Spleen (tissue), 11 donors: ENCODE measurements at regions not wholly inside any gene's neighbourhood (a gene's known extent, or its start where the extent isn't known, plus 50 kb on each side); places are given as distances from the start of the nearest gene placed in this dataset.

Source experiments
- DNase-seq: peaks from one replicate; pipeline ENCODE4 v3.0.0-alpha.2; 2020
- H3K27ac ChIP-seq, 8 donors: fragments of 200-600 bp; sonication (generic) in 7 of 8; 1 replicate in 4 of 8; 2 replicates in 4 of 8; pipeline versions ENCODE4 v1.5.0 to v1.8.0; 2016 to 2021; ENCODE audit warnings: inconsistent platforms in 4 of 8, mild to moderate bottlenecking in 4 of 8, moderate library complexity in 1 of 8
- H3K27me3 ChIP-seq, 7 donors: fragments of 200-600 bp; sonication (generic) in 6 of 7; replicated peaks in 1 of 7; 1 replicate in 4 of 7; 2 replicates in 3 of 7; pipeline versions ENCODE4 v1.5.0 to v1.8.0; 2016 to 2021; ENCODE audit warnings: inconsistent platforms in 3 of 7, mild to moderate bottlenecking in 1 of 7
- H3K36me3 ChIP-seq, 6 donors: fragments of 200-600 bp; sonication (generic) in 5 of 6; 1 replicate in 4 of 6; 2 replicates in 2 of 6; pipeline versions ENCODE4 v1.5.0 to v1.8.0; 2016 to 2021; ENCODE audit warnings: inconsistent platforms in 2 of 6
- H3K4me1 ChIP-seq, 6 donors: fragments of 200-600 bp; sonication (generic) in 5 of 6; 1 replicate in 3 of 6; 2 replicates in 3 of 6; pipeline versions ENCODE4 v1.5.0 to v1.8.0; 2016 to 2021; ENCODE audit warnings: inconsistent platforms in 3 of 6
- H3K4me3 ChIP-seq, 8 donors: fragments of 200-600 bp; sonication (generic) in 7 of 8; 1 replicate in 4 of 8; 2 replicates in 4 of 8; pipeline versions ENCODE4 v1.5.0 to v1.8.0; 2016 to 2021; ENCODE audit warnings: inconsistent platforms in 4 of 8, mild to moderate bottlenecking in 4 of 8, moderate library complexity in 2 of 8
- H3K9me3 ChIP-seq, 8 donors: fragments of 200-600 bp; sonication (generic) in 7 of 8; 1 replicate in 4 of 8; 2 replicates in 4 of 8; pipeline versions ENCODE4 v1.5.0 to v1.8.0; 2016 to 2021; ENCODE audit warnings: inconsistent platforms in 4 of 8
- POLR2A ChIP-seq, 3 donors: fragments of 450-650 bp; IDR thresholded peaks; one replicate each; pipeline ENCODE4 v1.5.1; 2017; ENCODE audit warnings: antibody characterized with exemption in 3 of 3, mild to moderate bottlenecking in 1 of 3
- POLR2AphosphoS5 ChIP-seq, 3 donors: sonication (generic); formaldehyde crosslinking; IDR thresholded peaks; one replicate each; pipeline ENCODE4 v1.5.1; 2017; ENCODE audit warnings: antibody characterized with exemption in 3 of 3
- WGBS, 5 donors: extraction: QIAGEN DNeasy Blood & Tissue Kit in 3 of 5; methylation state at CpG; one replicate each; pipeline versions ENCODE4 v1.1.5 to v1.1.7; 2013 to 2018; 5-methylcytosine and 5-hydroxymethylcytosine counted together
- intact Hi-C: fragments of 100-400 bp; cut with DNase I; formaldehyde crosslinking; loops from one replicate; pipeline ENCODE4 v1.15.0; 2023; ENCODE audit warnings: low total_unique reads
- TF ChIP-seq, protein P1 (sequence below), 11 experiments: fragments of 200-600 bp in 7 of 11; fragments of 450-650 bp in 4 of 11; sonication (generic) in 4 of 11; IDR thresholded peaks in 8 of 11; conservative IDR thresholded peaks in 3 of 11; 1 replicate in 7 of 11; 2 replicates in 4 of 11; pipeline versions ENCODE4 v1.4.0 to v1.8.0; 2016 to 2021; ENCODE audit warnings: antibody characterized with exemption in 11 of 11, inconsistent platforms in 4 of 11, mild to moderate bottlenecking in 1 of 11
- donor health status: healthy with polysubstance abuse.
- donor health status: DM: no; HTN: no; CAD: no; lungs with moderate emphysema.
- donor health status: DM: no; HTN: no; CAD: no.
- donor health status: Bipolar disorder and iron deficiency.
- donor health status: healthy.
- donor health status: DM: no; HTN: no; CAD: no.
- donor health status: DM: yes; HTN: yes; CAD: no.

DNA sequence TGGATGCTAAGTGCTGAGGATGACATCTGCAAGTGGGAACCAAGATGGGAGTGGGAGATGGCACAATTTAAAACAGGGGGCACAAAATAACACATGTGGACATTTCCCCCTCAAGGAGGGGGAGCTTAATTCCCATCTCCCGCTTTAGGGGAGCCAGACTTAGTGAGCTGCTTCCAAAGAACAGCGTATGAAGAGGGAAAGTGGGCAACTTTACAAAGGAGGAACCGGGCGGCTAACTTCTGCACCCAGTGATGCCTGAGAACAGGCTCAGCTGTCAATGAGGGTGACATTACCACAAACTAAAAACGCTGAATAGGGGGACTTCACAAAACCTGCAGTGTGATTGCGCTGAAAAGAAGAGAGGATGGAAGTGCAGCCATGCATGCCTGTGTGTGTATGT lies 95.5 kb upstream of the NXT1 start:
- intact Hi-C loops, result no loop called here
- WGBS, 5 donors, result 77 to 91% (median 85%) methylated on average over 6 of the region's 6 CpGs

DNA sequence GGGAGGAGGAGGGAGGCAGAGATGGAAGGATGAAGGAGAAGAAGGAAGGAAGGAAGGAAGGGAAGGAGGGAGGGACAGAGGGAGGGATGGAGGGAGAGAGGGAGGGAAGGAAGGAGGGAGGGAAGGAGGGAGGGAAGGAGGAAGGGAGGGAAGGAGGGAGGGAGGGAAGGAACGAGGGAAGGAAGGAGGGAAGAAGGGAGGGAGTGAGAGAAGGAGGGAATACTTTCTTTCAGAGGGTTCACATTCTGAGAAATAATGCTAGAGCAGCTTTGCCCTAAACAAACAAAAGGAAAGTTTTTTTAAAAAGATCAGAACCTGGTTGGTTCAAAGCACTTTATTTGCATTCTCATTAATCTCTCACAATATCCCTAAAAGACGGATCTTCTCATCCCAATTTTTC lies 96.1 kb upstream of the NXT1 start:
- DNase-seq, result no peak
- H3K9me3 ChIP-seq, result no peaks in the 10 kb centered on the region
- no peak overlapping the region for H3K4me3 ChIP-seq
- intact Hi-C loops, result no loop called here
- WGBS, 5 donors, result 42 to 61% (median 57%) methylated on average over 2 of the region's 2 CpGs
- TF ChIP-seq POLR2A (IDR thresholded peaks at IDR 0.05) (no peak), POLR2AphosphoS5 (IDR thresholded peaks at IDR 0.05) (no peak)
- TF ChIP-seq, protein P1, sequence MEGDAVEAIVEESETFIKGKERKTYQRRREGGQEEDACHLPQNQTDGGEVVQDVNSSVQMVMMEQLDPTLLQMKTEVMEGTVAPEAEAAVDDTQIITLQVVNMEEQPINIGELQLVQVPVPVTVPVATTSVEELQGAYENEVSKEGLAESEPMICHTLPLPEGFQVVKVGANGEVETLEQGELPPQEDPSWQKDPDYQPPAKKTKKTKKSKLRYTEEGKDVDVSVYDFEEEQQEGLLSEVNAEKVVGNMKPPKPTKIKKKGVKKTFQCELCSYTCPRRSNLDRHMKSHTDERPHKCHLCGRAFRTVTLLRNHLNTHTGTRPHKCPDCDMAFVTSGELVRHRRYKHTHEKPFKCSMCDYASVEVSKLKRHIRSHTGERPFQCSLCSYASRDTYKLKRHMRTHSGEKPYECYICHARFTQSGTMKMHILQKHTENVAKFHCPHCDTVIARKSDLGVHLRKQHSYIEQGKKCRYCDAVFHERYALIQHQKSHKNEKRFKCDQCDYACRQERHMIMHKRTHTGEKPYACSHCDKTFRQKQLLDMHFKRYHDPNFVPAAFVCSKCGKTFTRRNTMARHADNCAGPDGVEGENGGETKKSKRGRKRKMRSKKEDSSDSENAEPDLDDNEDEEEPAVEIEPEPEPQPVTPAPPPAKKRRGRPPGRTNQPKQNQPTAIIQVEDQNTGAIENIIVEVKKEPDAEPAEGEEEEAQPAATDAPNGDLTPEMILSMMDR (IDR thresholded peaks at IDR 0.05 in 8 of 11, conservative IDR thresholded peaks at IDR 0.05 in 3 of 11), result no peak
- peaks cover 0 to 21% (median 0%) of the 10 kb centered on the region in 7 donors for H3K27me3 ChIP-seq
- no peaks in the 10 kb centered on the region for H3K36me3 ChIP-seq
- H3K4me1 ChIP-seq, result peaks cover 0 to 34% (median 21%) of the 10 kb centered on the region in 6 donors
- H3K27ac ChIP-seq, result no peak overlapping the region

More for the DNA sequence above, 95.5 kb upstream of the NXT1 start:
- TF ChIP-seq POLR2AphosphoS5 (IDR thresholded peaks at IDR 0.05), result no peak
- peaks cover 0 to 34% (median 21%) of the 10 kb centered on the region in 6 donors for H3K4me1 ChIP-seq
- DNase-seq, result no peak
- H3K27me3 ChIP-seq, result peaks cover 0 to 21% (median 0%) of the 10 kb centered on the region in 7 donors
- H3K27ac ChIP-seq, result no peak overlapping the region
- no peaks in the 10 kb centered on the region for H3K36me3 ChIP-seq
- no peaks in the 10 kb centered on the region for H3K9me3 ChIP-seq
- H3K4me3 ChIP-seq, result no peak overlapping the region

DNA sequence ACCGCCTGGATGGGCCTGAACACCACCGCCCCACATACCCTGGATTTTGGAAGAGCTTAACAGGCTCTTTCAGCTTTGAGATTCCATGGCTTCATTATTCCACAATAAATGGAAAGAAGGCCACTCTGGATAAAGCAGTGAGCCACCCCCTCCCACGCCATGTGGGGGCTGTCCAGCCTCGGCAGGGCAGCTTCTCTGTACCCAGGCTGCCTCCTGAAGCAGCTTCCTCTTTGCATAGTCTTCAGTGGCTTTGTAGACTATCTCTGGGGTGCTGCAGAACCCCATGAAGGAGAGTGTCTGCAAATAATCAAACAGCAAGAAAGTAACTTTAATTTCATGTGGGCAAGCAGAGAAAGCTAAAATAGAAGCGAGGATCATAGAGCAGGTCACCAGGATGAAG lies 96.6 kb upstream of the NXT1 start:
- intact Hi-C loops, result no loop called here
- 68 to 83% (median 75%) methylated on average over 5 of the region's 5 CpGs for WGBS, 5 donors
- peaks cover 0 to 32% (median 21%) of the 10 kb centered on the region in 6 donors for H3K4me1 ChIP-seq

DNA sequence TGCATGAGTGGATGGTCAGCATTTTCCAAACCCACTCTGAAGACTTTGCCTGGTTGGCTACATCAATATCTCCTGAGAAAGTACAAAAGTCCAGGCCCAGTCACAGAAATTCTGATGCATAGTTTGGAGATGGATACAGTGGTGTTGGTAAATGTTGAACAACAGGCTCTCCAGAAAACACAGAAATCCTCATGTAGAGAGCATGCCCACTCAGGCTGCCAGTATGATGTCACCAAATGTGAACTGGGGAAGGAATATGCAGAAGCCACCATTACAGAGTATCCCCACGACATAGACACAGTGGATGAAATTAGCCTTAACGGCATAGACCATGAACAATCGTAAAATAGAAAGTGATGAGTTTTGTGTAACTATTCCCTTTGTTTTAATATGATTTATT lies 97.1 kb upstream of the NXT1 start:
- no peaks in the 10 kb centered on the region for H3K9me3 ChIP-seq
- 88 to 93% (median 90%) methylated on average over 3 of the region's 3 CpGs for WGBS, 5 donors
- no peaks in the 10 kb centered on the region for H3K36me3 ChIP-seq
- TF ChIP-seq, protein P1 (IDR thresholded peaks at IDR 0.05 in 8 of 11, conservative IDR thresholded peaks at IDR 0.05 in 3 of 11), result no peak
- no peak for TF ChIP-seq POLR2AphosphoS5 (IDR thresholded peaks at IDR 0.05)
- no peak for TF ChIP-seq POLR2A (IDR thresholded peaks at IDR 0.05)
- peaks cover 0 to 27% (median 16%) of the 10 kb centered on the region in 6 donors for H3K4me1 ChIP-seq
- H3K27ac ChIP-seq, result no peak overlapping the region
- DNase-seq, result no peak
- H3K27me3 ChIP-seq, result peaks cover 0 to 21% (median 0%) of the 10 kb centered on the region in 7 donors
- intact Hi-C loops, result no loop called here
- no peak overlapping the region for H3K4me3 ChIP-seq

More for the DNA sequence above, 96.6 kb upstream of the NXT1 start:
- H3K4me3 ChIP-seq, result no peak overlapping the region
- no peaks in the 10 kb centered on the region for H3K9me3 ChIP-seq
- H3K36me3 ChIP-seq, result no peaks in the 10 kb centered on the region
- H3K27ac ChIP-seq, result no peak overlapping the region
- TF ChIP-seq POLR2A (IDR thresholded peaks at IDR 0.05), result no peak
- TF ChIP-seq, protein P1 (IDR thresholded peaks at IDR 0.05 in 8 of 11, conservative IDR thresholded peaks at IDR 0.05 in 3 of 11), result no peak
- TF ChIP-seq POLR2AphosphoS5 (IDR thresholded peaks at IDR 0.05), result no peak
- H3K27me3 ChIP-seq, result peaks cover 0 to 21% (median 0%) of the 10 kb centered on the region in 7 donors
- DNase-seq, result no peak

DNA sequence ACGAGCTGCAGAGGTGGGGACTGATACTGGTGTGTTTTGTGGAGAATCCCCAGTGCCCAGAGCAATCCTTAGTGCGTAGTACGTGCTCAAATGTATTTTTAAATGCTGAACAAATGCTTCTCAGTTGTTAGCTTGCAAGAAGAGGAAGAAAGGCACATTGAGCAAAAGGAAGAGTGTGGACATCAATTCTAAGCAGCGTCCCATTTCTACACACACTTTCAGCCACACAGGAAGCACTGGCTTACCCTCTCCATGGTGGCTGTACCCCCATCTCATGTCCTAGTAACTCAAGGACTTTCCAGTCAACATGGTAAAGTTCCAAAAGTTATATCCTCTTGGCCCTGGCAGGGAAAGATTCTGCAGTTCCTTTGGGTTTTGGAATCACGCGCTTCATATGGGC lies 98.8 kb upstream of the NXT1 start:
- 61 to 81% (median 79%) methylated on average over 6 of the region's 6 CpGs for WGBS, 5 donors
- no peak for TF ChIP-seq POLR2AphosphoS5 (IDR thresholded peaks at IDR 0.05)
- TF ChIP-seq, protein P1 (IDR thresholded peaks at IDR 0.05 in 8 of 11, conservative IDR thresholded peaks at IDR 0.05 in 3 of 11), result no peak
- TF ChIP-seq POLR2A (IDR thresholded peaks at IDR 0.05), result no peak
- H3K9me3 ChIP-seq, result no peaks in the 10 kb centered on the region
- intact Hi-C loops, result no loop called here
- H3K4me3 ChIP-seq, result no peak overlapping the region
- H3K27ac ChIP-seq, result peak overlapping the region in 4 of 8 donors; percentile 43 to 59 (median 53)
- DNase-seq, result no peak
- H3K4me1 ChIP-seq, result peaks cover 0 to 21% (median 11%) of the 10 kb centered on the region in 6 donors
- no peaks in the 10 kb centered on the region for H3K36me3 ChIP-seq
- H3K27me3 ChIP-seq, result peaks cover 0 to 21% (median 0%) of the 10 kb centered on the region in 7 donors
